OCI-LY1 (cell line): ENCODE measurements at regions not wholly inside any gene's neighbourhood (a gene's known extent, or its start where the extent isn't known, plus 50 kb on each side); places are given as distances from the start of the nearest gene placed in this dataset.

ENCODE experiments used
- CTCF ChIP-seq: fragments of 200-600 bp; sonication (generic), shearing (Covaris generic); IDR thresholded peaks from 2 replicates; pipeline ENCODE4 v1.5.1; 2017; ENCODE audit warnings: mild to moderate bottlenecking, antibody characterized with exemption, low read length, moderate library complexity, mixed read lengths
- EZH2 ChIP-seq: fragments of 200-600 bp; sonication (generic), shearing (Covaris generic); IDR thresholded peaks from 2 replicates; pipeline ENCODE4 v1.8.0; 2017; ENCODE audit warnings: borderline replicate concordance, mixed run types, mild to moderate bottlenecking, antibody characterized with exemption, low read length, moderate library complexity, mixed read lengths

GRCh38 chr5:99973779-99974178 is 561.4 kb upstream of the FAM174A start:
- TF ChIP-seq CTCF (no peak), EZH2 (no peak)
